HFFc6 (cell line): ENCODE measurements at regions not wholly inside any gene's neighbourhood (a gene's known extent, or its start where the extent isn't known, plus 50 kb on each side); places are given as distances from the start of the nearest gene placed in this dataset.
"Not testable (repeated sequence)": the region's sequence is repeated elsewhere in the genome, so short reads cannot be mapped to it uniquely, and the experiment has no call there.

ENCODE experiments used
- DNase-seq: peaks from one replicate; pipeline ENCODE4 v3.0.0-alpha.2; 2018
- H3K27ac Mint-ChIP-seq: 2 replicates; pipeline ENCODE4 v1.8.0; 2020; ENCODE audit warnings: mild to moderate bottlenecking, mixed read lengths
- H3K27me3 Mint-ChIP-seq: 2 replicates; pipeline ENCODE4 v1.8.0; 2021; ENCODE audit warnings: mild to moderate bottlenecking, moderate library complexity, mixed read lengths; ENCODE audit not compliant: insufficient read depth
- H3K36me3 Mint-ChIP-seq: 2 replicates; pipeline ENCODE4 v1.8.0; 2021; ENCODE audit warnings: low read depth, mixed read lengths
- H3K4me1 Mint-ChIP-seq: 2 replicates; pipeline ENCODE4 v1.8.0; 2020; ENCODE audit warnings: low read depth, mixed read lengths
- H3K4me3 Mint-ChIP-seq: 2 replicates; pipeline ENCODE4 v1.8.0; 2020; ENCODE audit warnings: mild to moderate bottlenecking, moderate library complexity, mixed read lengths
- H3K9me3 Mint-ChIP-seq: 2 replicates; pipeline ENCODE4 v1.8.0; 2020; ENCODE audit warnings: mild to moderate bottlenecking, mixed read lengths
- TF ChIP-seq, protein P1 (sequence below): fragments of 200-600 bp; sonication (generic); IDR thresholded peaks from 2 replicates; pipeline ENCODE4 v1.5.0; 2021; ENCODE audit warnings: antibody characterized with exemption, mild to moderate bottlenecking

DNA sequence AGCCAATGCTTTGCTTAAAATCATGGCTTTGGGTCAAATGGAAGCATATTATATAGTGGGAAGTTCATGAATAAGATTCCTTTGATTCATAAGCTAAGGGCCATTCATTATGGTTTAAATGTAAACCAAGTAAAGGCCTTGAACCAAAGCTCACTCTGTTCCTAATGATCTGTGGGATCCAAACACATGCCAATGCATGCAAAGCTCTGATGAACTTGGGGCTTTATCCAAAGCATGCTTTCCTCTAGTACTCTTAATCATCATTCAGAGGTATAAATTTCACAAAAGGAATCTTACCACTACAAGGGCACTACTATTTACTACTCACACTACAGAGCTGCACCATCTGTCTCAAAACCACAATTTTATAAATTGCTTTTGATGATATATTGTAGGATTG lies 102.8 kb upstream of the RBMS1 start:
- TF ChIP-seq, protein P1, sequence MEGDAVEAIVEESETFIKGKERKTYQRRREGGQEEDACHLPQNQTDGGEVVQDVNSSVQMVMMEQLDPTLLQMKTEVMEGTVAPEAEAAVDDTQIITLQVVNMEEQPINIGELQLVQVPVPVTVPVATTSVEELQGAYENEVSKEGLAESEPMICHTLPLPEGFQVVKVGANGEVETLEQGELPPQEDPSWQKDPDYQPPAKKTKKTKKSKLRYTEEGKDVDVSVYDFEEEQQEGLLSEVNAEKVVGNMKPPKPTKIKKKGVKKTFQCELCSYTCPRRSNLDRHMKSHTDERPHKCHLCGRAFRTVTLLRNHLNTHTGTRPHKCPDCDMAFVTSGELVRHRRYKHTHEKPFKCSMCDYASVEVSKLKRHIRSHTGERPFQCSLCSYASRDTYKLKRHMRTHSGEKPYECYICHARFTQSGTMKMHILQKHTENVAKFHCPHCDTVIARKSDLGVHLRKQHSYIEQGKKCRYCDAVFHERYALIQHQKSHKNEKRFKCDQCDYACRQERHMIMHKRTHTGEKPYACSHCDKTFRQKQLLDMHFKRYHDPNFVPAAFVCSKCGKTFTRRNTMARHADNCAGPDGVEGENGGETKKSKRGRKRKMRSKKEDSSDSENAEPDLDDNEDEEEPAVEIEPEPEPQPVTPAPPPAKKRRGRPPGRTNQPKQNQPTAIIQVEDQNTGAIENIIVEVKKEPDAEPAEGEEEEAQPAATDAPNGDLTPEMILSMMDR, result no peak
- no peak for DNase-seq
- H3K4me3 Mint-ChIP-seq, result no peak overlapping the region
- H3K36me3 Mint-ChIP-seq, result no peaks in the 10 kb centered on the region
- no peak overlapping the region for H3K27ac Mint-ChIP-seq
- H3K9me3 Mint-ChIP-seq, result peaks cover 1% of the 10 kb centered on the region; the same call in 1 of the 2 replicates
- no peaks in the 10 kb centered on the region for H3K4me1 Mint-ChIP-seq
- no peaks in the 10 kb centered on the region; the same call in 1 of the 2 replicates for H3K27me3 Mint-ChIP-seq

DNA sequence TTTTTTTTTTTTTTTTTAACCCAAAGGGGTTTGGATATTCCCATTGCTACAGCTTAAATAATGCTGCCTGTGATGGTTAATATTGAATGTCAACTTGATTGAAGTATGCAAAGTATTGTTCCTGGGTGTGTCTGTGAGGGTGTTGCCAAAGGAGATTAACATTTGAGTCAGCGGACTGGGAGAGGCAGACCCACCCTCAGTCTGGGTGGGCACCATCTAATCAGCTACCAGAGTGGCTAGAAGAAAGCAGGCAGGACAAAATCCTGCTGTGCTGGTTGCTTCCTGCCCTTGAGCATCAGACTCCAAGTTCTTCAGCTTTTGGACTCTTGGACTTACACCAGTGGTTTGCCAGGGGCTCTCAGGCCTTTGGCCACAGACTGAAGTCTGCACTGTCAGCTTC lies 106.8 kb upstream of the RBMS1 start:
- not testable (repeated sequence) for H3K4me1 Mint-ChIP-seq, H3K27me3 Mint-ChIP-seq, H3K27ac Mint-ChIP-seq, H3K4me3 Mint-ChIP-seq, DNase-seq, H3K36me3 Mint-ChIP-seq, H3K9me3 Mint-ChIP-seq

DNA sequence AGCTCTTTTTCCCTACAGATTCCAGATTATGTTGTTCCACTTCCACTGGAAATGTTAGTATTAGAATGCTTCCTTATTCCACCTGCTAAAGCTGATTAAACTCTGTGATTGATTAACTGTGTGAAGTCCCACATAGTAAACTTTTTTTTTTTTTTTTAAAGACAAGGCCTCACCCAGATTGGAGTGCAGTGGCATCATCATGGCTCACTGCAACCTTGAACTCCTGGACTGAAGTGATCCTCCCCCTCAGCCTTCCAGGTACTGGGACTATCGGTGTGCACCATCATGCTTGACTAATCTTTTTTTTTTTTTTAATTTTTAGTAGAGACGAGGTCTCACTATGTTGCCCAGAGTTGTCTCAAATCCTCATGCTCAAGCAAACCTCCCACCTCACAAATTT lies 108.5 kb upstream of the RBMS1 start:
- Mint-ChIP-seq H3K4me3 (no peak overlapping the region), H3K27ac (no peak overlapping the region), H3K27me3 (no peaks in the 10 kb centered on the region), H3K9me3 (no peaks in the 10 kb centered on the region), H3K4me1 (peaks cover 13% of the 10 kb centered on the region), H3K36me3 (no peaks in the 10 kb centered on the region)
- TF ChIP-seq, protein P1, result no peak
- no peak for DNase-seq

DNA sequence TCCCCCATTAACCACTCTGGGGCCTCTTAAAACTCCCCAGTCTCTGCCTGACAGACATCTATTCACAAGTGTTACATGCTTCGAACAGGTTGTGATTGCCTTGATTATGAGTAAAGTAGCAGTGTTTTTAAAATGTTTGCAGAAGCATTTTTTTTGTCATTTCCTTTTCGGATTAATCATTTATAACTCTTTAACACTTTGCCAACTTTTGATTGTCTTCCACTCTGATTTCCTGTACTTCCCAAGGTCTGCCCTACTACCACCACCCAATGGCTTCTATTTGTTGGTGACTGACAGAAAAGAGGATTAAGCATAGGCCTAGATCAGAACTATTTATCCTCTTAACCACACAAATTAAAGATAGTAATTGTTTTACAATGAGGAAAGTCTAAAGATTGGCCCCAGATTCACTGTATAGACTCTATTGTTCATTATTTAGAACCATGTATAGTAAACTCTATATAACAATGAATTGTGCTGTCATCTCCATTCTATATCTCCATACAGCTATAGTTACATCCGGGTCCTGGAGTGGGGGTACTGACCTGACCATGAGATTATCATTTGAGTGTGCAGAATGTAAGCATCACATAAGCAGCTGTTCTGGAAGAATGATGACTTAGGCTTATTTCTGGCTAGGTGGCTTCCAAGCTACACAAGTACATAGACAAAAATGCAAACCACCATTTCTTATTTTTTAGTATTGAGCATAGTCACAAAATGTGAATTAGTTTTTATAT lies 110.3 kb upstream of the RBMS1 start:
- H3K27me3 Mint-ChIP-seq, result no peaks in the 10 kb centered on the region
- H3K27ac Mint-ChIP-seq, result no peak overlapping the region
- H3K36me3 Mint-ChIP-seq, result no peaks in the 10 kb centered on the region

GRCh38 chr2:160606341-160606740 lies 112.7 kb upstream of the RBMS1 start:
- Mint-ChIP-seq H3K4me1 (peaks cover 22% of the 10 kb centered on the region), H3K9me3 (no peaks in the 10 kb centered on the region), H3K27me3 (no peaks in the 10 kb centered on the region), H3K4me3 (no peak overlapping the region), H3K36me3 (no peaks in the 10 kb centered on the region), H3K27ac (no peak overlapping the region)
- DNase-seq, result no peak
- TF ChIP-seq, protein P1, result no peak

More for the DNA sequence above, 110.3 kb upstream of the RBMS1 start:
- no peaks in the 10 kb centered on the region for H3K9me3 Mint-ChIP-seq
- no peak overlapping the region for H3K4me3 Mint-ChIP-seq
- DNase-seq, result no peak
- peaks cover 13% of the 10 kb centered on the region for H3K4me1 Mint-ChIP-seq
- TF ChIP-seq, protein P1, result no peak

GRCh38 chr2:160608599-160608998 lies 115.0 kb upstream of the RBMS1 start:
- H3K4me1 Mint-ChIP-seq, result peaks cover 45% of the 10 kb centered on the region
- TF ChIP-seq, protein P1, result no peak

More at GRCh38 chr2:160608599-160608998, 115.0 kb upstream of the RBMS1 start:
- H3K9me3 Mint-ChIP-seq, result no peaks in the 10 kb centered on the region
- no peaks in the 10 kb centered on the region for H3K27me3 Mint-ChIP-seq
- no peak overlapping the region for H3K27ac Mint-ChIP-seq
- no peaks in the 10 kb centered on the region for H3K36me3 Mint-ChIP-seq
- no peak overlapping the region for H3K4me3 Mint-ChIP-seq
- no peak for DNase-seq
